ENCODE measurements at regions not wholly inside any gene's neighbourhood (a gene's known extent, or its start where the extent isn't known, plus 50 kb on each side); places are given as distances from the start of the nearest gene placed in this dataset.
"Not testable (repeated sequence)": the region's sequence is repeated elsewhere in the genome, so short reads cannot be mapped to it uniquely, and the experiment has no call there.

- Histone ChIP-seq H3F3A (ENCODE audit: insufficient read depth, low read length) (no peaks in the 10 kb centered on the region), H4K20me1 (ENCODE audit: insufficient read depth, low read length) (no peaks in the 10 kb centered on the region), H3K79me2 (ENCODE audit: insufficient read depth, low read length) (no peaks in the 10 kb centered on the region), H3K27me3 (ENCODE audit: insufficient read depth, low read length) (no peaks in the 10 kb centered on the region), H3K9me2 (ENCODE audit: low read depth, low read length) (no peaks in the 10 kb centered on the region), H3K4me3 (ENCODE audit: low read depth, low read length, poor library complexity, severe bottlenecking) (no peak overlapping the region), H3K4me2 (ENCODE audit: low read length) (no peak overlapping the region), H3K36me3 (ENCODE audit: insufficient read depth, low read length) (no peaks in the 10 kb centered on the region), H3K27ac (ENCODE audit: low read depth, low read length, poor library complexity, severe bottlenecking) (no peak overlapping the region), H3K9me3 (ENCODE audit: low read length) (no peaks in the 10 kb centered on the region), H2AFZ (ENCODE audit: low read length) (no peak overlapping the region), H3K4me1 (ENCODE audit: insufficient read depth, low read length, severe bottlenecking) (no peaks in the 10 kb centered on the region), H3K9ac (ENCODE audit: low read length) (no peak overlapping the region)
- TF ChIP-seq EZH2 (IDR thresholded peaks at IDR 0.05; ENCODE audit: borderline replicate concordance, low read length), result no peak
- no peak for TF ChIP-seq CTCF (IDR thresholded peaks at IDR 0.05; ENCODE audit: low read length)
Observed at GRCh38 chr10:53166325-53166724, 393.7 kb upstream of the MBL2 start.

- Histone ChIP-seq H3K27me3 (ENCODE audit: insufficient read depth, low read length) (no peaks in the 10 kb centered on the region), H3K4me1 (ENCODE audit: insufficient read depth, low read length, severe bottlenecking) (no peaks in the 10 kb centered on the region), H3K4me3 (ENCODE audit: low read depth, low read length, poor library complexity, severe bottlenecking) (no peak overlapping the region), H3K79me2 (ENCODE audit: insufficient read depth, low read length) (no peaks in the 10 kb centered on the region), H3K9ac (ENCODE audit: low read length) (no peak overlapping the region), H3K27ac (ENCODE audit: low read depth, low read length, poor library complexity, severe bottlenecking) (no peak overlapping the region), H3F3A (ENCODE audit: insufficient read depth, low read length) (no peaks in the 10 kb centered on the region), H4K20me1 (ENCODE audit: insufficient read depth, low read length) (no peaks in the 10 kb centered on the region), H3K9me2 (ENCODE audit: low read depth, low read length) (no peaks in the 10 kb centered on the region), H3K36me3 (ENCODE audit: insufficient read depth, low read length) (no peaks in the 10 kb centered on the region), H3K4me2 (ENCODE audit: low read length) (no peak overlapping the region), H2AFZ (ENCODE audit: low read length) (no peak overlapping the region), H3K9me3 (ENCODE audit: low read length) (no peaks in the 10 kb centered on the region)
- TF ChIP-seq CTCF (IDR thresholded peaks at IDR 0.05; ENCODE audit: low read length) (no peak), EZH2 (IDR thresholded peaks at IDR 0.05; ENCODE audit: borderline replicate concordance, low read length) (no peak)
Observed at GRCh38 chr10:53162856-53163255, 390.3 kb upstream of the MBL2 start.

GRCh38 chr10:53161231-53161630 lies 388.6 kb upstream of the MBL2 start:
- H3K9ac ChIP-seq (ENCODE audit: low read length), result no peak overlapping the region
- H4K20me1 ChIP-seq (ENCODE audit: insufficient read depth, low read length), result no peaks in the 10 kb centered on the region
- no peak overlapping the region for H3K4me3 ChIP-seq (ENCODE audit: low read depth, low read length, poor library complexity, severe bottlenecking)
- H3K27ac ChIP-seq (ENCODE audit: low read depth, low read length, poor library complexity, severe bottlenecking), result no peak overlapping the region
- TF ChIP-seq EZH2 (IDR thresholded peaks at IDR 0.05; ENCODE audit: borderline replicate concordance, low read length) (no peak), CTCF (IDR thresholded peaks at IDR 0.05; ENCODE audit: low read length) (no peak)
- no peaks in the 10 kb centered on the region for H3K79me2 ChIP-seq (ENCODE audit: insufficient read depth, low read length)
- no peak overlapping the region for H2AFZ ChIP-seq (ENCODE audit: low read length)
- H3K9me3 ChIP-seq (ENCODE audit: low read length), result no peaks in the 10 kb centered on the region
- H3K9me2 ChIP-seq (ENCODE audit: low read depth, low read length), result no peaks in the 10 kb centered on the region
- H3K4me1 ChIP-seq (ENCODE audit: insufficient read depth, low read length, severe bottlenecking), result no peaks in the 10 kb centered on the region
- no peak overlapping the region for H3K4me2 ChIP-seq (ENCODE audit: low read length)
- H3K27me3 ChIP-seq (ENCODE audit: insufficient read depth, low read length), result no peaks in the 10 kb centered on the region
- H3K36me3 ChIP-seq (ENCODE audit: insufficient read depth, low read length), result no peaks in the 10 kb centered on the region
- no peaks in the 10 kb centered on the region for H3F3A ChIP-seq (ENCODE audit: insufficient read depth, low read length)

GRCh38 chr10:53155674-53156073 lies 383.1 kb upstream of the MBL2 start:
- H3F3A ChIP-seq (ENCODE audit: insufficient read depth, low read length); H3K36me3 ChIP-seq (ENCODE audit: insufficient read depth, low read length); H3K9ac ChIP-seq (ENCODE audit: low read length); H3K27me3 ChIP-seq (ENCODE audit: insufficient read depth, low read length); H4K20me1 ChIP-seq (ENCODE audit: insufficient read depth, low read length); H3K79me2 ChIP-seq (ENCODE audit: insufficient read depth, low read length); H3K27ac ChIP-seq (ENCODE audit: low read depth, low read length, poor library complexity, severe bottlenecking); H3K4me3 ChIP-seq (ENCODE audit: low read depth, low read length, poor library complexity, severe bottlenecking); H2AFZ ChIP-seq (ENCODE audit: low read length); H3K9me2 ChIP-seq (ENCODE audit: low read depth, low read length); H3K4me1 ChIP-seq (ENCODE audit: insufficient read depth, low read length, severe bottlenecking); H3K4me2 ChIP-seq (ENCODE audit: low read length); H3K9me3 ChIP-seq (ENCODE audit: low read length): not testable (repeated sequence)

All from OCI-LY1 (cell line).